GM18508 (cell line): ENCODE measurements at regions not wholly inside any gene's neighbourhood (a gene's known extent, or its start where the extent isn't known, plus 50 kb on each side); places are given as distances from the start of the nearest gene placed in this dataset.
"Not testable (repeated sequence)": the region's sequence is repeated elsewhere in the genome, so short reads cannot be mapped to it uniquely, and the experiment has no call there.

Source experiments
- ATAC-seq: cut with Tn5 transposase; IDR thresholded peaks from one replicate; pipeline ENCODE4 v1.9.1; 2021; ENCODE audit warnings: moderate number of reproducible peaks; ENCODE audit not compliant: insufficient read depth, unreplicated experiment

DNA sequence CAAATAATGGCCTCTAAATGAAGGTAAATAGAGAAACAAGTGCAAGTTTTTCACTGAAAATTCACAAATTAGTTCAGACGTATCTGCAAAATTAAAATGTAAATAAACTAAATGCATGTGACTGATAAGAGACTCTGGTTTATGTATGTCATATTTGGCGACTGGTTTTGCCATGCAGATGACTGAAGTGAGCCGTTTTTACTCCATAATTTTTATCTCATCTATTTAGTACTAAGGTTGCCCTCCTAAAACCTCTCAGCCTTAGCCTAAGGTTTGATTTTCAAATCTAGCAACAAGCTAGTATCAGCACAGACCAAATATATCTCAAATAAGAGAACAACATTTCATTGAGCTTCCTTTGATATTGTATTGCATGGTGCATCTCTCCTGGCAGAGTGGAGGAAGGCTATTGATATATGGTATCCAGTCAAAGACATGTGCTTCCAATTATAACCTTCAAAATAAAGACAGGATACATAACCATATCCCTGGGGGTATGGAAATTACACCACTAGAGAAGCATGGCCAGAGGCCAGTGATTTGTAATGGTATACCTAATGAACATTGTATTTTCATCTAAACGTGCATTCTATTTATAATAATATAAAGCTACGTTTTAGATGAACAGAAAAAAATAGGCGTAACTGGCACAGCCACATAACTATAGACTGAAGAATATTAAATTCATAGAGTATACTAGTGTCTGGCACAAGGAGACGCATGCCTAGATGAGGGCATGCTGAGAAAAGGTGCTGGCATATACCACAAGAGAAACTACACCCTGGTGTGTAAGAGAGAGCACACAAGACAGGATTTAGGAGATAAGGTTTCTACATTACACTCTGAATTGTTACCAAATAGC lies 392.6 kb upstream of the INTU start:
- no peak for ATAC-seq

DNA sequence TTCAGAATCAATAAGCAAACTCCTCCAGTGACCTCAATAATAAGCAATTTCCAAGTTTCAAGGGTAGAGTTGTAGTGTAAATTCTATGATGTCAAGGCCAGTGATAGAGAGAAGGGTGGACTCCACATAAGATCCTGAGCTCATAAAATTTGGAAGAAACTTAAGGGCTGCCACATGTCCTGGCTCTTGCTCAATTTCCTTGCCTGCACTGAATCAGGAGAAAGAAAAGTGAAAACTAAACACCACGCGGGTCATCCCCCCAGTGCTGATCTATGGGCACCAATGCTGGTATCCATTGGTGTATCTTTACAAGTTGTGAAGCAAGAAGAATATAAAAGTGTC lies 392.0 kb upstream of the INTU start:
- no peak for ATAC-seq

- ATAC-seq, result no peak
These were observed 388.2 kb upstream of the INTU start for GRCh38 chr4:127244515-127244914.

- ATAC-seq, result no peak
These were observed 385.5 kb upstream of the INTU start for GRCh38 chr4:127246963-127247952.

DNA sequence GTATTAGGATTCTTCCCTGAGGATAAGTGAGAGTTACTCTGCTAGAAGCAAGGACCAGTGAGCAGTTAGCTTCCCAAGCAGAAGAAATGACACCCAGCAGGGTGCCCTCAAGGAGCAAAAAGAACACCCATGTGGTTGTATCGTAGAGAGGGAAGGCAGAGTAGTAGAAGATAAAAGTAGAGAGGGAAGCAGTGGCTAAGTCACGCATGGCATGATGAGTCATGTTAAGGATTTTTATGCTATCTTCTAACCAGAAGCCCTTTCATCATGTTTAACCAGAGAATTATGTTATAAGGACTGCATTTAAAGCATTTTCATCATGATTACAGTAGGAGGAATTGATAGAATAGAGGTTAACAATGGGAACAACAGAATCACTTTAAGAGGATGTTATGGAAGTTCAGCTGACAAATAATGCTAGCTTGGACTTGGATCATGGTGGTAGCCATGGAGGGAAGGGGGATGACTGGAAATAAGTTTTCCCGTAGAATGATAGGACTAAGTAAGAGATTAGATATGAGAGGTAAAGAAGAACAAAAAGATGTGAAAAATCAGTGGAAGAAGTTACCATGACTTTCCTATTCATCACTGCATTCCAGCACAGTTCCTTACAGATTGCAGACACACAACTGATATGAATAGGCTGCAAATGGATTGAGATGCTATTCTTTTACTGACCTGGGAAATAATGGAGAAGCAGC lies 383.5 kb upstream of the INTU start:
- no peak for ATAC-seq

DNA sequence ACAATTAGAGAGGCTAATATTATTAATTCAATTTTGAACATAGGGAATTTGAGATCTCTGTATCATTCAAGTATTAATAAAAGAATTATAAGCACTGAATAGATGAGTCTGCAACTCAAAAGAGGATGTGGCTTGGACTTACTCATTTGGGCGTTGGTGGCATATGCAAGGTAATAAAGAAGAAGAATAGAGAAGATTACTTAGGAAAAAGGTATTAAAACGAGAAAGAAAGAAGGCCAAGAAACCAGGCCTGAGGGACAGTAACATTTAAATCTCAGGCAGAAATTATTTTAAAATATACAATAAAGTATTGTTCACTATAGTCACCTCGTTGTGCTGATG lies 383.0 kb upstream of the INTU start:
- ATAC-seq, result no peak

DNA sequence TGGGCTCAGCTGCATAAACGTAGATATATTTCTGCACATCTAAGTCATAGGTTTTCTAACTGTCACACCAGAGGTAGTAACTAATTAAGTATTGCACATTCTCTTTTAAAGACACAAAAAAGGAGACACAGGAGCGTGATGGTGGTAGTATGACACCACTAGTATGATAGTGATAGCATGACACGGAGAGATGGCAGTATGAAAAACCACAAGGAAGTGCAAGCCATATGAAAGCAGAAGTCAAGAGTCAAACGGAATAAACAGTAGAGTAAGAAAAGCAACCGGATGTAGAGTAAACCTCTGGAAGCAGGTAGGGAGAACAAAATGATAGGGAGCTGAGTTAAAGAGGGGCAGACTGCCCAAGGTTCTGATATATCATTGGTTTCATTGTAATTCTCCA lies 382.2 kb upstream of the INTU start:
- no peak for ATAC-seq

GRCh38 chr4:127251423-127251822 lies 381.3 kb upstream of the INTU start:
- ATAC-seq, result no peak

- ATAC-seq, result no peak
These were observed 376.3 kb upstream of the INTU start for GRCh38 chr4:127256500-127256899.

DNA sequence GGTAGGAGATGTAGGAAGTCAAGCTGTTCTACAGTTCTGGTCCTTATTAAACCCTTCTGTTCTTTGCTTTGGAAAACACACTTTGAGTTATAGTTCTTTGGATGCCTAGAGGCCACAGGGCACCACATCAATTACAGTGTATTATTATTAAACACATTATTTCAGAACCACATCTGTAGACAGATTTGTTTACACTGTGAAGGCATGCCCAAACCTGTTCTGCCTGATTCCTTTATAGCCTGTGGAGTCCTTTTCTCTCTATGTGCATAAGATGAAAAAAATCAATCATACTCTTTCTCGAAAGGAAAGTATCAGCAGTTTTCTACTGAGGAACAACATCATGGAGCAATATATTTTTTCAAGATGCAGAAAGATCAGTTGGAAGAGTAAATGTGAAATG lies 371.3 kb upstream of the INTU start:
- ATAC-seq, result no peak

GRCh38 chr4:127268367-127268766 lies 364.4 kb upstream of the INTU start:
- ATAC-seq, result no peak

- ATAC-seq, result not testable (repeated sequence)
These were observed 355.7 kb upstream of the INTU start for GRCh38 chr4:127277023-127277422.

DNA sequence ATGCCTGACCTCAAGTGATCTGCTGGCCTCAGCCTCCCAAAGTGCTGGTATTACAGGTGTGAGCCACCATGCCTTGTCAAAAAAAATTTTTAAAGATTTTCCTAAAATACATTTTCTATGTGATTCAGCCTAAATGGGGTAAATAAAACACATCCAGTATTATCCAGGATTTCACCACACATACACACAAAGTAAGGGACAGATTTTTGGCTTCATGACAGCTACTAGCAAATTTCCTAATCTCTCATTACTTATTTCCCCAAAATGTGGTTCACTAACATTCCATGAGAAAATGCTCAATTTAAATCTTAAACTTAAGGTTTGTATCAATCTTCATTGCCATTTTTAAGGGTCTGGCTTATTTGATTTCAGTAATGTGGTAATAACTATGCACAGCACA lies 348.5 kb upstream of the INTU start:
- no peak for ATAC-seq

DNA sequence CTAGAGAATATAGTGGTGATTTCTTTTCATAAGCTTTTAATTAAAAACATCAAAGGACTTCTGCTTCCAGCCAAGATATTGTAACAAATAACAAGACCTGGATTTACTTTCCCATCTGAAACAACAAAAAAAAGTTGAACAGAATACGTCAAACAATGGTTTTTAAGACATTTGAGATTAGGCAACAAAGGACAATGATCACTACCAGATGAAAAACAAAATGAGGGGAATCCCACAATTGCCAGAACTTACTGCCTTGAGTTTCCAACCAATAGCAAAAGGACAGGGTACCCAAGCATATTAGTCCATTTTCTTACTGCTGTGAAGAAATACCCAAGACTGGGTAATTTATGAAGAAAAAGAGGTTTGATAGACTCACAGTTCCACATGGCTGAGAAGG lies 341.4 kb upstream of the INTU start:
- ATAC-seq, result no peak

DNA sequence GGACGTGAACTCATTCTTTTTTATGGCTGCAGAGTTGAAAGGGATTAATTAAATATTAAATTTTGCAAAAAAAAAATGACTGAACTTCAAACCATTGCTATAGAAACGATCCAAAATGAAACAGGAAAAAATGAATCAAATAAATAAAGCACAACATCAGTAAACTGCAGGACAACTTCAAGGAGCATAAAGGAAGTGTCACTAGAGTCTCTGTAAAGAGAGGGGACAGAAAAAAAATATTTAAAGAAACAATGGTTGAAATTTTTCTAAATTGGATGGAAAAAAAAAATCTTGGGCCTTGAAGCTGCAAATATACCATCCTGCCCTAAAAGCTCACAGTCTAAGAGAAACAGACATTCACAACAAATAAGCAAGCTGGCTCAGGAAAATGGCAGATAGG lies 339.3 kb upstream of the INTU start:
- ATAC-seq, result no peak

- no peak for ATAC-seq
These were observed 328.4 kb upstream of the INTU start for GRCh38 chr4:127304356-127304755.

DNA sequence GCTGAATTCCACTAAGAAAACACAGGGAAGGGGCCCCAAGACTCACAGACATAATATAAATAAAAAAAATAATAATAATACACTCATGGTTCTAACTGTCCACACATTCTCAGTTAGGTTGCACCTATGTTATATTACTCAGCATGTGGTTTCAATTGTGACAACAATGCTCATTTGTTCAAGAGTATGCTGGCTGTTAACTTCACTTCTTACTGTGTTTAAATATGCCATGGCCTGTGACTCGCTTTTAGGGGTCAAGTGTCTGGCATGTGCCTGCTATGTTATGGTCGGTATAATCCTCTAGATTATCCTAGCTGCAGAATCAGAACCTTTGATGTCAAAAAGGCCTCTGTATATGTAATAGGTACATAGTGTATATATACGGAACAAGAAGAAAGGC lies 324.8 kb upstream of the INTU start:
- ATAC-seq, result no peak

DNA sequence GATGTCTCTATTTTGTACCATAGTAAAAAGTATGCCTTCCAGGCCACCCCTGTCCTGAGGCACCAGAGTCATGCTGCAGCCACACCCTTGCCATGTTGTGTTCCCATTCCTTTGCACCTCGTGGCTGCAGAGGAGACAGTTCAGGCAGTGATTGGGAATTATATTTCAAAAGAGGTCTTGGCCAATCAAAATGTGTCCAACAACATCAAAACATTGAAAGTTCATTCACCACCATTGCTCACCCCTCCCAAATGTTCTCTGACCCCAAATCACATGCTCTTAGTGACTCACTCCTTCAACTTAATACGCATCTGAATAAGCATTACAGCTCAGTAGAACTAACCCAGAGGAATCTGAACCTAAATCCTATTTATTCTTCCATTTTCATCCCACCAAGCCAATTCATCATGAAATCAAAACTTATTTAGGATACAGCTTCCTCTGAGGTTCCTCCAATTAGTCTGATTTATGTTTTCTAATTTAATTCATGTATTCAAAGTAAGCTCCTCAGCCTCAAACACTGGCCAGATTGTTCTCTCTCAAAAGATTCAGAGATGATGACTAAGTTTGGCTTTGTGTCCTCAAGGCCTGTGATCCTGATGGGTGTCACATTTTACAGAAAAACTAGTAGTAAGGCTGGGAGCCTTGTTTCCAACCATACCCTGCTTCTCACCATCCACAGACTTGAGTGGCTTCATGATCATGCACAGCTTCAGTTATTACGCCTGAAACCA lies 323.2 kb upstream of the INTU start:
- ATAC-seq, result no peak

GRCh38 chr4:127311371-127311770 lies 321.4 kb upstream of the INTU start:
- no peak for ATAC-seq

GRCh38 chr4:127311924-127312323 lies 320.8 kb upstream of the INTU start:
- no peak for ATAC-seq
